BJ (cell line): ENCODE measurements at regions not wholly inside any gene's neighbourhood (a gene's known extent, or its start where the extent isn't known, plus 50 kb on each side); places are given as distances from the start of the nearest gene placed in this dataset.
"Not testable (repeated sequence)": the region's sequence is repeated elsewhere in the genome, so short reads cannot be mapped to it uniquely, and the experiment has no call there.

ENCODE experiments used
- CTCF ChIA-PET: fragments of 350-600 bp; formaldehyde crosslinking; extraction: SDS; loops from one replicate; lab custom pipeline; 2021; ENCODE audit warnings: antibody characterized with exemption, inconsistent platforms; lab: Yijun Ruan, JAX
- POLR2A ChIA-PET: fragments of 300-600 bp; sonication (Branson Sonifier 250); formaldehyde crosslinking; extraction: SDS; loops from one replicate; lab custom pipeline; 2021; ENCODE audit warnings: antibody characterized with exemption; lab: Charles Lee
- DNase-seq: peaks from one replicate; pipeline ENCODE4 v3.0.0-alpha.2; 2011; ENCODE audit warnings: low read depth
- H3K27me3 ChIP-seq: 2 replicates; pipeline ENCODE4 v1.6.0; 2011; ENCODE audit warnings: low read length; ENCODE audit not compliant: control insufficient read depth, insufficient read depth
- H3K36me3 ChIP-seq: 2 replicates; pipeline ENCODE4 v1.5.1; 2011; ENCODE audit warnings: low read length; ENCODE audit not compliant: control insufficient read depth, insufficient read depth
- H3K4me3 ChIP-seq: 2 replicates; pipeline ENCODE4 v1.5.1; 2011; ENCODE audit warnings: low read depth, mild to moderate bottlenecking, control low read depth, low read length
- CTCF ChIP-seq: IDR thresholded peaks from 2 replicates; pipeline ENCODE4 v1.5.1; 2011; ENCODE audit warnings: low read depth, mild to moderate bottlenecking, control low read depth, inconsistent platforms, low read length, moderate library complexity; ENCODE audit not compliant: insufficient read depth

- ChIA-PET POLR2A (no interaction called here), CTCF (no interaction called here)
- no peak for DNase-seq
- TF ChIP-seq CTCF, result no peak
- Histone ChIP-seq H3K27me3 (no peaks in the 10 kb centered on the region), H3K4me3 (no peak overlapping the region), H3K36me3 (no peaks in the 10 kb centered on the region)
Measured at GRCh38 chr9:85332487-85332886, 409.3 kb downstream of the AGTPBP1 start.

- POLR2A ChIA-PET, result no interaction called here
- no peaks in the 10 kb centered on the region for H3K27me3 ChIP-seq
- H3K36me3 ChIP-seq, result no peaks in the 10 kb centered on the region
- H3K4me3 ChIP-seq, result no peak overlapping the region
- DNase-seq, result no peak
- CTCF ChIA-PET, result no interaction called here
- TF ChIP-seq CTCF, result no peak
Measured at GRCh38 chr9:85331626-85332025, 410.1 kb downstream of the AGTPBP1 start.

GRCh38 chr9:85322592-85322991 is 419.2 kb downstream of the AGTPBP1 start:
- Histone ChIP-seq H3K4me3 (no peak overlapping the region), H3K27me3 (no peaks in the 10 kb centered on the region), H3K36me3 (no peaks in the 10 kb centered on the region)
- ChIA-PET CTCF (no interaction called here), POLR2A (no interaction called here)
- DNase-seq, result no peak
- TF ChIP-seq CTCF, result no peak

- no peaks in the 10 kb centered on the region for H3K36me3 ChIP-seq
- CTCF ChIA-PET, result no interaction called here
- POLR2A ChIA-PET, result no interaction called here
- DNase-seq, result no peak
- H3K27me3 ChIP-seq, result no peaks in the 10 kb centered on the region
- no peak overlapping the region for H3K4me3 ChIP-seq
- TF ChIP-seq CTCF, result no peak
Measured at GRCh38 chr9:85321561-85321960, 420.2 kb downstream of the AGTPBP1 start.

GRCh38 chr9:85319936-85320656 is 421.7 kb downstream of the AGTPBP1 start:
- ChIA-PET POLR2A (no interaction called here), CTCF (no interaction called here)
- TF ChIP-seq CTCF, result no peak
- Histone ChIP-seq H3K4me3 (no peak overlapping the region), H3K27me3 (no peaks in the 10 kb centered on the region), H3K36me3 (no peaks in the 10 kb centered on the region)
- no peak for DNase-seq

GRCh38 chr9:85315535-85315934 is 426.2 kb downstream of the AGTPBP1 start:
- H3K27me3 ChIP-seq, H3K4me3 ChIP-seq, H3K36me3 ChIP-seq, CTCF ChIA-PET, DNase-seq, POLR2A ChIA-PET: not testable (repeated sequence)
